ENCODE measurements at regions not wholly inside any gene's neighbourhood (a gene's known extent, or its start where the extent isn't known, plus 50 kb on each side); places are given as distances from the start of the nearest gene placed in this dataset.

- H3K27ac Mint-ChIP-seq (ENCODE audit: unreplicated experiment), result no peak overlapping the region
- no peak for DNase-seq
- CTCF ChIA-PET, result no interaction called here
- no peak for TF ChIP-seq CTCF (IDR thresholded peaks at IDR 0.05; ENCODE audit: unreplicated experiment)
- no TSS peak for BruUV-seq (replicated peaks)
- no peaks in the 10 kb centered on the region for H3K4me1 Mint-ChIP-seq (ENCODE audit: low read depth, unreplicated experiment)
- intact Hi-C loops (cut with micrococcal nuclease; ENCODE audit: unreplicated experiment), result no loop called here
- peaks cover 12% of the 10 kb centered on the region for H3K27me3 Mint-ChIP-seq (ENCODE audit: unreplicated experiment)
- no peak overlapping the region for H3K4me3 Mint-ChIP-seq (ENCODE audit: low read depth, unreplicated experiment)
- H3K36me3 Mint-ChIP-seq (ENCODE audit: insufficient read depth, unreplicated experiment), result no peaks in the 10 kb centered on the region
- no peaks in the 10 kb centered on the region for H3K9me3 Mint-ChIP-seq (ENCODE audit: low read depth, unreplicated experiment)
Measured at GRCh38 chrX:40383969-40384368, 196.8 kb upstream of the ATP6AP2 start.

GRCh38 chrX:40383360-40383759 is 197.4 kb upstream of the ATP6AP2 start:
- Mint-ChIP-seq H3K9me3 (ENCODE audit: low read depth, unreplicated experiment) (no peaks in the 10 kb centered on the region), H3K36me3 (ENCODE audit: insufficient read depth, unreplicated experiment) (no peaks in the 10 kb centered on the region), H3K27me3 (ENCODE audit: unreplicated experiment) (peaks cover 18% of the 10 kb centered on the region), H3K27ac (ENCODE audit: unreplicated experiment) (no peak overlapping the region), H3K4me3 (ENCODE audit: low read depth, unreplicated experiment) (no peak overlapping the region), H3K4me1 (ENCODE audit: low read depth, unreplicated experiment) (no peaks in the 10 kb centered on the region)
- intact Hi-C loops (cut with micrococcal nuclease; ENCODE audit: unreplicated experiment), result no loop called here
- CTCF ChIA-PET, result no interaction called here
- no peak for TF ChIP-seq CTCF (IDR thresholded peaks at IDR 0.05; ENCODE audit: unreplicated experiment)
- no TSS peak for BruUV-seq (replicated peaks)
- no peak for DNase-seq

- CTCF ChIA-PET, result no interaction called here
- no TSS peak for BruUV-seq (replicated peaks)
Measured at GRCh38 chrX:40380655-40381488, 199.9 kb upstream of the ATP6AP2 start.

GRCh38 chrX:40377684-40378083 is 203.1 kb upstream of the ATP6AP2 start:
- no TSS peak for BruUV-seq (replicated peaks)
- no peak for TF ChIP-seq CTCF (IDR thresholded peaks at IDR 0.05; ENCODE audit: unreplicated experiment)
- Mint-ChIP-seq H3K9me3 (ENCODE audit: low read depth, unreplicated experiment) (no peaks in the 10 kb centered on the region), H3K4me1 (ENCODE audit: low read depth, unreplicated experiment) (no peaks in the 10 kb centered on the region), H3K4me3 (ENCODE audit: low read depth, unreplicated experiment) (no peak overlapping the region), H3K27me3 (ENCODE audit: unreplicated experiment) (peaks cover 21% of the 10 kb centered on the region), H3K27ac (ENCODE audit: unreplicated experiment) (no peak overlapping the region), H3K36me3 (ENCODE audit: insufficient read depth, unreplicated experiment) (no peaks in the 10 kb centered on the region)
- CTCF ChIA-PET, result interaction anchor here (0.7 kb wide), 1 partner anchor 15 kb away, joined by 3 read pairs; no protein-coding TSS in a partner anchor
- no peak for DNase-seq
- intact Hi-C loops (cut with micrococcal nuclease; ENCODE audit: unreplicated experiment), result no loop called here

More at GRCh38 chrX:40380655-40381488, 199.9 kb upstream of the ATP6AP2 start:
- no peaks in the 10 kb centered on the region for H3K4me1 Mint-ChIP-seq (ENCODE audit: low read depth, unreplicated experiment)
- TF ChIP-seq CTCF (IDR thresholded peaks at IDR 0.05; ENCODE audit: unreplicated experiment), result no peak
- H3K36me3 Mint-ChIP-seq (ENCODE audit: insufficient read depth, unreplicated experiment), result no peaks in the 10 kb centered on the region
- DNase-seq, result no peak
- no peak overlapping the region for H3K27ac Mint-ChIP-seq (ENCODE audit: unreplicated experiment)
- H3K9me3 Mint-ChIP-seq (ENCODE audit: low read depth, unreplicated experiment), result no peaks in the 10 kb centered on the region
- H3K4me3 Mint-ChIP-seq (ENCODE audit: low read depth, unreplicated experiment), result no peak overlapping the region
- intact Hi-C loops (cut with micrococcal nuclease; ENCODE audit: unreplicated experiment), result no loop called here
- H3K27me3 Mint-ChIP-seq (ENCODE audit: unreplicated experiment), result peaks cover 21% of the 10 kb centered on the region
